ENCODE measurements at regions not wholly inside any gene's neighbourhood (a gene's known extent, or its start where the extent isn't known, plus 50 kb on each side); places are given as distances from the start of the nearest gene placed in this dataset.
"Not testable (repeated sequence)": the region's sequence is repeated elsewhere in the genome, so short reads cannot be mapped to it uniquely, and the experiment has no call there.

DNA sequence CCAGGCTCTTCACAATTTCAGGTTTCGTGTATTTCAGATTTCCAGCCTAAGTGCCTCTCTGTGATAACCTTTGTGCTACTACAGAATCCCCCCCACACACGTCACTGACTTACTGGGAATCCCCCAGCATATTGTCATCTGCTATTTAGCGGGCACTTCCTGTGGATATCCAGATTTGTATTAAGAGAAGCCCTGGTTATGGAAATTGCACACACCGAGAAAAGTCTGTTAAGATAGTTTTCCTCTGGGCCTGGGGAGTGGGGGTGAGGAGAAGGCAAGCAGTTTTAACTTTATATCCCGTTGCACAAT, 269.9 kb downstream of the MED10 start:
- DNase-seq (ENCODE audit: low spot score) = no peak
- TF ChIP-seq, protein P1, sequence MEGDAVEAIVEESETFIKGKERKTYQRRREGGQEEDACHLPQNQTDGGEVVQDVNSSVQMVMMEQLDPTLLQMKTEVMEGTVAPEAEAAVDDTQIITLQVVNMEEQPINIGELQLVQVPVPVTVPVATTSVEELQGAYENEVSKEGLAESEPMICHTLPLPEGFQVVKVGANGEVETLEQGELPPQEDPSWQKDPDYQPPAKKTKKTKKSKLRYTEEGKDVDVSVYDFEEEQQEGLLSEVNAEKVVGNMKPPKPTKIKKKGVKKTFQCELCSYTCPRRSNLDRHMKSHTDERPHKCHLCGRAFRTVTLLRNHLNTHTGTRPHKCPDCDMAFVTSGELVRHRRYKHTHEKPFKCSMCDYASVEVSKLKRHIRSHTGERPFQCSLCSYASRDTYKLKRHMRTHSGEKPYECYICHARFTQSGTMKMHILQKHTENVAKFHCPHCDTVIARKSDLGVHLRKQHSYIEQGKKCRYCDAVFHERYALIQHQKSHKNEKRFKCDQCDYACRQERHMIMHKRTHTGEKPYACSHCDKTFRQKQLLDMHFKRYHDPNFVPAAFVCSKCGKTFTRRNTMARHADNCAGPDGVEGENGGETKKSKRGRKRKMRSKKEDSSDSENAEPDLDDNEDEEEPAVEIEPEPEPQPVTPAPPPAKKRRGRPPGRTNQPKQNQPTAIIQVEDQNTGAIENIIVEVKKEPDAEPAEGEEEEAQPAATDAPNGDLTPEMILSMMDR (IDR thresholded peaks at IDR 0.05; ENCODE audit: borderline replicate concordance, control extremely low read depth, extremely low read depth, insufficient read depth, missing control alignments) = no peak
- in situ Hi-C loops (cut with MboI; ENCODE audit: low sequenced_read_pairs, unreplicated experiment) = no loop called here

DNA sequence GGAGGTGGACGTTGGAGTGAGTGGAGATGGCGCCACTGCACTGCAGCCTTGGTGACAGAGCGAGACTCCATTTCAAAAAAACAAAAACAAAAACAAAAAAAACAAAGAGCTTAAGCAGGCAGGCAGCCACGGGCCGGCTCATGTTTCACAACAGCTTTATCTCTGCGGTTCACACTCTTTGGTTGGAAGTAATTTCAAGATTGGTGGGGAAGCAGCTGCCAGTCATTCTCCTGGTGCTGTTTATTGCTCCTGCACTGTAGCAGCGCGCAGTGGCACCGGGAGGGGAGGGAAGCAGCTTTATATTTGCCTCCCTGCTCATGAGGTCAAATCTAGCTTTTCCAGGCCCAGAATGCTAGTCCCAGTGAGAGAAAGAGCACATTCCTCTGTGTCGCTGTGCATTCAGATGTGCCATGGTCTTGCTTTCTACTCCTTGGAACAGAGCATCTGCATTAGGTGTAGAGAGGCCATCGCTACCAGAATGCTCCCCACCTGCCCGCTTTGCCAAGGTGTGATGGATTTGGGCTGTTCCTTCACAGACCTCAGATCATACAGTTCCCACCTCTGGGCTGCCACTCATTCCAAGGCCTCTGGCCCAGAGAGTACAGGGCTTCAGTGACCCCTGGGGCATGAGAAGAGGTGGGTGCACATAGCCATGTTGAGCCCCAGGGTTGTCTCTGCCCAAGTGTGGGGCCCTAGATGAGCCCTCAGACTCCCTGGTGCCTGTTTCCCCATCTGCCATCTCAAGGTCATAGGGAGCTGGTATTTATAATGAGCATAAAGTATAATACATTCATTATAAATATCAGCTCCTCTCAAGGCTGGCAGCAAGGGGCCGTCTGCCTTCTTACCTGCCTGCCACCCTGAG, 270.4 kb downstream of the MED10 start:
- TF ChIP-seq, protein P1 (IDR thresholded peaks at IDR 0.05; ENCODE audit: borderline replicate concordance, control extremely low read depth, extremely low read depth, insufficient read depth, missing control alignments) = no peak
- in situ Hi-C loops (cut with MboI; ENCODE audit: low sequenced_read_pairs, unreplicated experiment) = no loop called here
- no peak for DNase-seq (ENCODE audit: low spot score)

DNA sequence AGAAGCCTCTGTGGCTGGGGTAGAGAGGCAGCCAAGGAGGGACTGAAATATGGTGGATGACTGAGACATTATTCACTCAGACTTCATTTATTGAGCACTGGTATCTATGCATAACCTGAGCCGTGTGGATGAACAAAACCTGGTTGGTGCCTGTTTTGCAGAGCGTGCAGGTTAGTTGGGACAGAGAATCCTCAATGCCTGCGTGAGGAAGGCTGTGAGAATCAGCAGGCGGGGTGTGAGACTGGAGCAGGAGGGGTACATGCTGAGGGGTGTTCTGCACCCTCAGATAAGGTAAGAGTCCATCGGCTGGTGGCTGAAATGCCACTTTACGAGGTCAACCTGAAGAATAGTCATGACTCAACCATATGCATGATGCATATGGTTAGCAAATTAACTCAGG, 271.6 kb downstream of the MED10 start:
- TF ChIP-seq, protein P1 (IDR thresholded peaks at IDR 0.05; ENCODE audit: borderline replicate concordance, control extremely low read depth, extremely low read depth, insufficient read depth, missing control alignments) = no peak
- in situ Hi-C loops (cut with MboI; ENCODE audit: low sequenced_read_pairs, unreplicated experiment) = no loop called here
- DNase-seq (ENCODE audit: low spot score) = no peak

DNA sequence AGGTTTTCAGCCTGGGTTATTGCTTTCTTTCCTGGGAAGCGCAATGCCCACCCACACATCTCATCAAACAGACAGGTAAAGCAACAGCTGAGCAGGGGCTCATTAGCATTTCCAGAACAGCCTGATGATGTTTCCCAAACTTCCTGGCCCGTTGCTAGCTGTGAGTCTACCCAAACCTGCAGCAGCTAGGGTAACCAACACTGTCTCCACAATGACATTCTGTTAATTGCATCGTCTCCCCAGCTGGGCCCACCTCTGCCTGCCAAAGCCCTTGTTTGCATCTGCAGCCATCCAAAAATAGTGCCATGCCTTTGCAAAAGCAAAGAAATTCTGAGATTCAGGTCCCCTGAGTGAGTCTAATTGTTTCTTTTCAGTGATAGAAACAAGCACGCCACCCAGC, 273.0 kb downstream of the MED10 start:
- in situ Hi-C loops (cut with MboI; ENCODE audit: low sequenced_read_pairs, unreplicated experiment) = no loop called here
- DNase-seq (ENCODE audit: low spot score) = no peak
- TF ChIP-seq, protein P1 (IDR thresholded peaks at IDR 0.05; ENCODE audit: borderline replicate concordance, control extremely low read depth, extremely low read depth, insufficient read depth, missing control alignments) = no peak

DNA sequence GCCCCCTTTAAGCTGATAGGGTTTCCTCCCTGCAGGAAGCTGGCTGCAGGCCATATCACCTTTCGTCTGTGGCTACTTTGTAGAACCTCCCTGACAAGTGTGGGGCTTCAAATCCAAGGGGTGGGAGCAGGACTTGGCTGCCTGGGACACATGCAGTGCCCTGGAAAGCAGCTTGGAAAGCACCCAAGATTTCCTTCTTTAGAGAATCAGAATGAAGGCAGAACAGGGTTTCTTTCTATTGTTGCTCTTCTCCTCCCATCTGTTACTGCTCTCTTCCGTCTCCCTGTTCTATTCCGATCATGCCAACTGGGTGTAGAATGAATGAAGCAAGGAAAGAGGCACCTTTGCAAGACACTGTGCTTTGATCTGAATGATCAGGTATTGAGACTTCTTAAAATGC, 282.2 kb downstream of the MED10 start:
- in situ Hi-C loops (cut with MboI; ENCODE audit: low sequenced_read_pairs, unreplicated experiment) = no loop called here
- no peak for DNase-seq (ENCODE audit: low spot score)
- TF ChIP-seq, protein P1 (IDR thresholded peaks at IDR 0.05; ENCODE audit: borderline replicate concordance, control extremely low read depth, extremely low read depth, insufficient read depth, missing control alignments) = no peak

DNA sequence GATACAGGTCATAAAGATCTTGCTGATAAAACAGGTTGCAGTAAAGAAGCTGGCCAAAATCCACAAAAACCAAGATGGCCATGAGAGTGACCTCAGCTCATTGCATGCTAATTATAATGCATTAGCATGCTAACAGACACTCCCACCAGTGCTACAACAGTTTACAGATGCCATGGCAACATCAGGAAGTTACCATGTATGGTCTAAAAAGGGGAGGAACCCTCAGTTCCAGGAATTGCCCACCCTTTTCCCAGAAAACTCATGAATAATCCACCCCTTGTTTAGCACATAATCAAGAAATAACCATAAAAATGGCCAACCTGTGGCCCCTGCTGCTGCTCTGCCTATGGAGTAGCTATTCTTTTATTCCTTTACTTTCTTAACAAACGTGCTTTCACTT, 284.2 kb downstream of the MED10 start:
- DNase-seq (ENCODE audit: low spot score); in situ Hi-C loops (cut with MboI; ENCODE audit: low sequenced_read_pairs, unreplicated experiment): not testable (repeated sequence)

DNA sequence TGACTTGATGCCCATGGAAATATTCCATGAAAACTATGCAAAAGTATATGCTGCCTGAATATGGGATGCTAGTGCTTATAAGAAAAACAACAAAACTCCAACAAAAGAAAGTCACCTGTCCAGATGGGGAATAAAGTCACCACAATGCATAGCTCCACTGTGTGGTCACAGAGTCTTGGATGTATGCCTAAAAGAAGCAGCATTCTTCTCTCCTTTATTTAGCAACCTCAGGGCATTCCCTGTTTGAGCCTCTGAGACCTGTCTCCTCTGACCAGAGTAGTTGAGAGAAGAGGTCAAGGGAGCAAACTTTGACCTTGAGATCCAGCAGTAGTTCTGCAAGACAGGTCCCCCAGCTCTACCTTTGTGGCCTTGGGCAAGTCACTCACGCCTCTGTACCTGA, 287.5 kb downstream of the MED10 start:
- TF ChIP-seq, protein P1 (IDR thresholded peaks at IDR 0.05; ENCODE audit: borderline replicate concordance, control extremely low read depth, extremely low read depth, insufficient read depth, missing control alignments) = no peak
- no peak for DNase-seq (ENCODE audit: low spot score)
- in situ Hi-C loops (cut with MboI; ENCODE audit: low sequenced_read_pairs, unreplicated experiment) = no loop called here

All from GM13976 (cell line).